ENCODE measurements at regions not wholly inside any gene's neighbourhood (a gene's known extent, or its start where the extent isn't known, plus 50 kb on each side); places are given as distances from the start of the nearest gene placed in this dataset.

- H3K9ac ChIP-seq (ENCODE audit: low read length): no peak overlapping the region
- DNase-seq: no peak
- no peak overlapping the region for H3K27ac ChIP-seq (ENCODE audit: low read depth, low read length)
- H3K4me2 ChIP-seq (ENCODE audit: low read length): no peak overlapping the region
- no peaks in the 10 kb centered on the region for H3K79me2 ChIP-seq (ENCODE audit: control insufficient read depth, insufficient read depth, low read length)
- H3K4ac ChIP-seq (ENCODE audit: low read depth, low read length): no peak overlapping the region
- no CpG with 5 or more reads among the region's 17 CpGs for WGBS (ENCODE audit: extremely low coverage, insufficient coverage, low lambda C conversion rate)
- H3K18ac ChIP-seq (ENCODE audit: low read length): no peak overlapping the region
- H2AK5ac ChIP-seq (ENCODE audit: low read length): no peak overlapping the region
- no peak overlapping the region for H3K4me3 ChIP-seq (ENCODE audit: low read length)
- no peaks in the 10 kb centered on the region for H3K27me3 ChIP-seq (ENCODE audit: insufficient read depth, low read length, poor library complexity)
- H3K36me3 ChIP-seq (ENCODE audit: control insufficient read depth, insufficient read depth, low read length): no peaks in the 10 kb centered on the region
- H3K4me1 ChIP-seq (ENCODE audit: control insufficient read depth, low read depth, low read length): no peaks in the 10 kb centered on the region
- no peak overlapping the region for H2BK15ac ChIP-seq (replicated peaks; ENCODE audit: low read depth)
- no peak overlapping the region for H3K56ac ChIP-seq (ENCODE audit: low read length)
- H2BK5ac ChIP-seq (ENCODE audit: low read length): no peak overlapping the region
- H2BK120ac ChIP-seq (ENCODE audit: low read depth, low read length): no peak overlapping the region
- no peaks in the 10 kb centered on the region for H3K79me1 ChIP-seq (ENCODE audit: low read length)
- no peak overlapping the region for H4K5ac ChIP-seq (ENCODE audit: low read length)
- H4K8ac ChIP-seq (ENCODE audit: low read depth, low read length): no peak overlapping the region
- H3K23ac ChIP-seq (ENCODE audit: low read length): no peak overlapping the region
These were observed 1141.3 kb downstream of the BRINP3 start for GRCh38 chr1:189336115-189337100.

- Histone ChIP-seq H4K8ac (ENCODE audit: low read depth, low read length) (no peak overlapping the region), H3K23ac (ENCODE audit: low read length) (no peak overlapping the region), H3K79me1 (ENCODE audit: low read length) (no peaks in the 10 kb centered on the region), H3K56ac (ENCODE audit: low read length) (no peak overlapping the region), H3K36me3 (ENCODE audit: control insufficient read depth, insufficient read depth, low read length) (no peaks in the 10 kb centered on the region), H3K18ac (ENCODE audit: low read length) (no peak overlapping the region), H3K27ac (ENCODE audit: low read depth, low read length) (no peak overlapping the region), H3K79me2 (ENCODE audit: control insufficient read depth, insufficient read depth, low read length) (no peaks in the 10 kb centered on the region), H2BK5ac (ENCODE audit: low read length) (no peak overlapping the region), H3K4me1 (ENCODE audit: control insufficient read depth, low read depth, low read length) (no peaks in the 10 kb centered on the region), H3K27me3 (ENCODE audit: insufficient read depth, low read length, poor library complexity) (no peaks in the 10 kb centered on the region), H2BK15ac (replicated peaks; ENCODE audit: low read depth) (no peak overlapping the region), H4K5ac (ENCODE audit: low read length) (no peak overlapping the region), H2BK120ac (ENCODE audit: low read depth, low read length) (no peak overlapping the region), H2AK5ac (ENCODE audit: low read length) (no peak overlapping the region), H3K4me3 (ENCODE audit: low read length) (no peak overlapping the region), H3K9ac (ENCODE audit: low read length) (no peak overlapping the region), H3K4me2 (ENCODE audit: low read length) (no peak overlapping the region), H3K4ac (ENCODE audit: low read depth, low read length) (no peak overlapping the region)
- no CpG with 5 or more reads among the region's 4 CpGs for WGBS (ENCODE audit: extremely low coverage, insufficient coverage, low lambda C conversion rate)
- no peak for DNase-seq
These were observed 1128.1 kb downstream of the BRINP3 start for GRCh38 chr1:189349607-189350006.

GRCh38 chr1:189350983-189351616 is 1126.6 kb downstream of the BRINP3 start:
- H3K79me1 ChIP-seq (ENCODE audit: low read length): no peaks in the 10 kb centered on the region
- no peaks in the 10 kb centered on the region for H3K4me1 ChIP-seq (ENCODE audit: control insufficient read depth, low read depth, low read length)
- no peak overlapping the region for H2BK120ac ChIP-seq (ENCODE audit: low read depth, low read length)
- no peak overlapping the region for H3K4ac ChIP-seq (ENCODE audit: low read depth, low read length)
- no peak overlapping the region for H4K5ac ChIP-seq (ENCODE audit: low read length)
- no peak overlapping the region for H4K8ac ChIP-seq (ENCODE audit: low read depth, low read length)
- H3K56ac ChIP-seq (ENCODE audit: low read length): no peak overlapping the region
- no peak overlapping the region for H3K4me3 ChIP-seq (ENCODE audit: low read length)
- H2AK5ac ChIP-seq (ENCODE audit: low read length): no peak overlapping the region
- DNase-seq: no peak
- H3K9ac ChIP-seq (ENCODE audit: low read length): no peak overlapping the region
- H3K4me2 ChIP-seq (ENCODE audit: low read length): no peak overlapping the region
- no peaks in the 10 kb centered on the region for H3K79me2 ChIP-seq (ENCODE audit: control insufficient read depth, insufficient read depth, low read length)
- no CpG with 5 or more reads among the region's 3 CpGs for WGBS (ENCODE audit: extremely low coverage, insufficient coverage, low lambda C conversion rate)
- no peak overlapping the region for H3K18ac ChIP-seq (ENCODE audit: low read length)
- no peaks in the 10 kb centered on the region for H3K27me3 ChIP-seq (ENCODE audit: insufficient read depth, low read length, poor library complexity)
- H3K36me3 ChIP-seq (ENCODE audit: control insufficient read depth, insufficient read depth, low read length): no peaks in the 10 kb centered on the region
- no peak overlapping the region for H3K27ac ChIP-seq (ENCODE audit: low read depth, low read length)
- H3K23ac ChIP-seq (ENCODE audit: low read length): no peak overlapping the region
- H2BK15ac ChIP-seq (replicated peaks; ENCODE audit: low read depth): no peak overlapping the region
- H2BK5ac ChIP-seq (ENCODE audit: low read length): no peak overlapping the region

GRCh38 chr1:189351960-189352359 is 1125.7 kb downstream of the BRINP3 start:
- H3K18ac ChIP-seq (ENCODE audit: low read length): no peak overlapping the region
- no peak overlapping the region for H2BK5ac ChIP-seq (ENCODE audit: low read length)
- H3K9ac ChIP-seq (ENCODE audit: low read length): no peak overlapping the region
- no peak overlapping the region for H3K56ac ChIP-seq (ENCODE audit: low read length)
- H3K27me3 ChIP-seq (ENCODE audit: insufficient read depth, low read length, poor library complexity): no peaks in the 10 kb centered on the region
- DNase-seq: no peak
- no peak overlapping the region for H2BK15ac ChIP-seq (replicated peaks; ENCODE audit: low read depth)
- no peak overlapping the region for H3K4me2 ChIP-seq (ENCODE audit: low read length)
- H3K27ac ChIP-seq (ENCODE audit: low read depth, low read length): no peak overlapping the region
- no peak overlapping the region for H4K8ac ChIP-seq (ENCODE audit: low read depth, low read length)
- H3K79me1 ChIP-seq (ENCODE audit: low read length): no peaks in the 10 kb centered on the region
- H4K5ac ChIP-seq (ENCODE audit: low read length): no peak overlapping the region
- H3K4ac ChIP-seq (ENCODE audit: low read depth, low read length): no peak overlapping the region
- no peak overlapping the region for H3K4me3 ChIP-seq (ENCODE audit: low read length)
- H3K4me1 ChIP-seq (ENCODE audit: control insufficient read depth, low read depth, low read length): no peaks in the 10 kb centered on the region
- H3K79me2 ChIP-seq (ENCODE audit: control insufficient read depth, insufficient read depth, low read length): no peaks in the 10 kb centered on the region
- no peaks in the 10 kb centered on the region for H3K36me3 ChIP-seq (ENCODE audit: control insufficient read depth, insufficient read depth, low read length)
- WGBS (ENCODE audit: extremely low coverage, insufficient coverage, low lambda C conversion rate): no CpG with 5 or more reads among the region's 1 CpG
- H2BK120ac ChIP-seq (ENCODE audit: low read depth, low read length): no peak overlapping the region
- H3K23ac ChIP-seq (ENCODE audit: low read length): no peak overlapping the region
- no peak overlapping the region for H2AK5ac ChIP-seq (ENCODE audit: low read length)

GRCh38 chr1:189356206-189356605 is 1121.5 kb downstream of the BRINP3 start:
- H3K23ac ChIP-seq (ENCODE audit: low read length): no peak overlapping the region
- H3K9ac ChIP-seq (ENCODE audit: low read length): no peak overlapping the region
- no peak for DNase-seq
- H3K4ac ChIP-seq (ENCODE audit: low read depth, low read length): no peak overlapping the region
- H3K56ac ChIP-seq (ENCODE audit: low read length): no peak overlapping the region
- H2AK5ac ChIP-seq (ENCODE audit: low read length): no peak overlapping the region
- H3K27me3 ChIP-seq (ENCODE audit: insufficient read depth, low read length, poor library complexity): no peaks in the 10 kb centered on the region
- no peak overlapping the region for H3K27ac ChIP-seq (ENCODE audit: low read depth, low read length)
- no peak overlapping the region for H4K5ac ChIP-seq (ENCODE audit: low read length)
- H3K79me1 ChIP-seq (ENCODE audit: low read length): no peaks in the 10 kb centered on the region
- no peaks in the 10 kb centered on the region for H3K79me2 ChIP-seq (ENCODE audit: control insufficient read depth, insufficient read depth, low read length)
- H2BK5ac ChIP-seq (ENCODE audit: low read length): no peak overlapping the region
- H3K4me1 ChIP-seq (ENCODE audit: control insufficient read depth, low read depth, low read length): no peaks in the 10 kb centered on the region
- no peak overlapping the region for H3K4me3 ChIP-seq (ENCODE audit: low read length)
- H3K4me2 ChIP-seq (ENCODE audit: low read length): no peak overlapping the region
- H2BK15ac ChIP-seq (replicated peaks; ENCODE audit: low read depth): no peak overlapping the region
- H3K36me3 ChIP-seq (ENCODE audit: control insufficient read depth, insufficient read depth, low read length): no peaks in the 10 kb centered on the region
- H2BK120ac ChIP-seq (ENCODE audit: low read depth, low read length): no peak overlapping the region
- no peak overlapping the region for H3K18ac ChIP-seq (ENCODE audit: low read length)
- H4K8ac ChIP-seq (ENCODE audit: low read depth, low read length): no peak overlapping the region
